ENCODE measurements at regions not wholly inside any gene's neighbourhood (a gene's known extent, or its start where the extent isn't known, plus 50 kb on each side); places are given as distances from the start of the nearest gene placed in this dataset.

- Histone ChIP-seq H2AFZ (ENCODE audit: low read depth, low read length, poor library complexity, severe bottlenecking) (no peak overlapping the region), H3K27me3 (ENCODE audit: insufficient read depth, low read length) (no peaks in the 10 kb centered on the region), H3K79me2 (ENCODE audit: insufficient read depth, low read length) (no peaks in the 10 kb centered on the region), H3K4me3 (replicated peaks in 1 of 2; ENCODE audit: low read depth in 1 of 2, low read length in 2 of 2) (no peak overlapping the region), H3K36me3 (ENCODE audit: control insufficient read depth in 1 of 2, insufficient read depth in 2 of 2, low read length in 2 of 2) (no peaks in the 10 kb centered on the region), H3K4me2 (ENCODE audit: low read length) (no peak overlapping the region), H3K9me2 (ENCODE audit: insufficient read depth) (no peaks in the 10 kb centered on the region), H3K9me3 (ENCODE audit: control insufficient read depth in 1 of 2, insufficient read depth in 1 of 2, low read depth in 1 of 2, low read length in 2 of 2) (no peaks in the 10 kb centered on the region), H3K9ac (ENCODE audit: low read length) (no peak overlapping the region), H3K4me1 (ENCODE audit: control insufficient read depth in 1 of 2, insufficient read depth in 2 of 2, low read length in 2 of 2) (no peaks in the 10 kb centered on the region), H4K20me1 (ENCODE audit: insufficient read depth) (no peaks in the 10 kb centered on the region), H3K27ac (ENCODE audit: low read depth, low read length) (no peak overlapping the region)
- intact Hi-C loops (cut with micrococcal nuclease) = no loop called here
- no peak for ATAC-seq
- BruUV-seq (replicated peaks) = no TSS peak
- DNase-seq (ENCODE audit: low read depth, low spot score) = no peak
- RAD21 ChIA-PET (ENCODE audit: low non-redundant PET in 1 of 2, low total read pairs in 2 of 2, uncharacterized antibody in 2 of 2, unreplicated experiment in 2 of 2) = no interaction called here
- TF ChIP-seq SIN3A (IDR thresholded peaks at IDR 0.05; ENCODE audit: low read depth) (no peak), ATF3 (IDR thresholded peaks at IDR 0.05) (no peak), CEBPB (IDR thresholded peaks at IDR 0.05; ENCODE audit: low read depth) (no peak), POLR2A (IDR thresholded peaks at IDR 0.05; ENCODE audit: borderline replicate concordance, extremely low read depth, insufficient read depth, insufficient read length) (no peak), RAD21 (IDR thresholded peaks at IDR 0.05; ENCODE audit: low read depth) (no peak), MAX (IDR thresholded peaks at IDR 0.05) (no peak), EZH2phosphoT487 (IDR thresholded peaks at IDR 0.05; ENCODE audit: borderline replicate concordance) (no peak), SP1 (IDR thresholded peaks at IDR 0.05; ENCODE audit: low read depth) (no peak), JUND (IDR thresholded peaks at IDR 0.05) (no peak), REST (IDR thresholded peaks at IDR 0.05; ENCODE audit: low read depth) (no peak), ELF1 (IDR thresholded peaks at IDR 0.05; ENCODE audit: borderline replicate concordance, low read depth) (no peak), SRF (IDR thresholded peaks at IDR 0.05; ENCODE audit: low read depth) (no peak), FOSL1 (IDR thresholded peaks at IDR 0.05; ENCODE audit: low read depth) (no peak), POLR2AphosphoS5 (IDR thresholded peaks at IDR 0.05; ENCODE audit: low read depth, low read length) (no peak), EGR1 (IDR thresholded peaks at IDR 0.05; ENCODE audit: low read depth) (no peak)
- CTCF ChIA-PET = no interaction called here
- POLR2A ChIA-PET = no interaction called here
Measured at GRCh38 chr1:193658691-193659090, 472.3 kb upstream of the B3GALT2 start.

Data from HCT116 (cell line).